NOMO-1 (cell line): ENCODE measurements at regions not wholly inside any gene's neighbourhood (a gene's known extent, or its start where the extent isn't known, plus 50 kb on each side); places are given as distances from the start of the nearest gene placed in this dataset.
A peak's percentile ranks its signal among the peaks of the same experiment; 100 is the strongest.

ENCODE experiments used
- DNase-seq, 2 experiments: peaks; one replicate each; lab custom pipeline; 2025; ENCODE audit not compliant: unreplicated experiment in 2 of 2; lab: John Stamatoyannopoulos, UW

DNA sequence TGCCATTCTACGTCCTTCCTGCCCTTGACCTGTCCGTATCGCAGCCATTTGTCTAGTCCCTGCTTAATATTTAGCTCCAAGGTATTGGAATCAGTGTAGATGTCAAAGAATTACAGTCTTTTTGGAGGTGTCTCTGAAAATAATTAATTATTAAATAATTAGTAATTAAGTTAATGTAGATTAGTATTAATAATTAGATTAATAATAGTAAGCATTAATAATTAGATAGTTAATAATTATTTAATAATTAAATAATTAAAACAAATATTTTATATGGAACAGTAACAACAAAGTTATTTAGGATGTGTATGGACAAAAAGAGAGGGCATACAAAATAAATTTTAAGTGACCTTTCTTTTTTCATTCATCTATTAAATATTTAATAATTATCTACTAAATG, 639.6 kb downstream of the AACS start:
- DNase-seq = no peak

DNA sequence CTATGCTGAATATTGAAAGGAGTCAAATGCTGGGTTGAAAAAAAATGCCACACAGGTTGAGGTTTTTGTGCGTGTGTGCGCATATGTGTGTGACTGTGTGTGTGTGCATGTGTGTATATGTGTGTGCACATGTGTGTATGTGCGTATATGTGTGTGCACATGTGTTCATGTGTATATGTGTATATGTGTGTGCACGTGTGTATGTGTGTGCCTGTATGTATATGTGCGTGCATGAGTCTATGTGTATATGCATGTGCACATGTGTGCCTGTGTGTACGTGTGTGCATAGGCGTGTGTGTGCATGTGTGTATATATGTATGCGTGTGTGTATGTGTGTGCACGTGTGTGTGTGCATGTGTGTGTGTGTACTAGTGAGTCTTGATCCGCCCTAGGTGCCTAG, 655.7 kb downstream of the AACS start:
- DNase-seq = no peak

DNA sequence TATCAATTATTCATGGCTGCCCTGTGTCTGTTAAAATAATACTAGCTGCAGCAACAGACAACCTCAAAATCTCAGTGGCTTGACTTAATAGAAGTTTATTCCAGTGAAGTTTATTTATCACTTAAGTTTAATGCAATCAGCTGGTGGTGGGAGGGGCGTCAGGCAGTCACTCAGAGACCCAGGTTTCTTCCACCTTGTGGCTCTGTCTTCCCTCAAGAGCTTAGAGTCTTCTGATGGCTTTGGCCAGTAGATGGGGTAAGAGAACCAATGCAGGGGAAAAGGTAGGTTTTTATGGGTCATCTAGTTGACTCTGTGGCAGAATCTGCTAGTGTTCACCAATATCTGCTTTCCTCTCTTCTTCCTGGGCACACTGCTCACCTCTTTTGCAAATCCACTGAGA, 668.9 kb downstream of the AACS start:
- DNase-seq = no peak

DNA sequence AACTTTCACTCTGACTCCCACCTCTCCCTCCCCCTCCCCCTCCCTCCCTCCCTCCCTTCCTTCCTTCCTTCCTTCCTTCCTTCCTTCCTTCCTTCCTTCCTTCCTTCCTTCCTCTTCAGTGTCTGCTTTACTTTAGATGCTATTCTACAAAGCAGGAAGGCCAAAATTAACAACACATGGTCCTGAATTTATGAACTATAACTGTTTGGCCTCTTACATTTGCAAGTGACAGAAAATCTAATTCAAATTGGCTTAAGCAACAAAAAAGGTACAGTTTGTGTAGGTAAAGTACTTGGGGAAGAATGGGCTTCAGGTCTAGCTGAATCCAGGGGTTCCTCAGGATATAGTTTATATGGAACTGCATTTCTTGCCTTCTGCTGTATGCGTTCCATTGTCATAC, 673.0 kb downstream of the AACS start:
- no peak for DNase-seq

DNA sequence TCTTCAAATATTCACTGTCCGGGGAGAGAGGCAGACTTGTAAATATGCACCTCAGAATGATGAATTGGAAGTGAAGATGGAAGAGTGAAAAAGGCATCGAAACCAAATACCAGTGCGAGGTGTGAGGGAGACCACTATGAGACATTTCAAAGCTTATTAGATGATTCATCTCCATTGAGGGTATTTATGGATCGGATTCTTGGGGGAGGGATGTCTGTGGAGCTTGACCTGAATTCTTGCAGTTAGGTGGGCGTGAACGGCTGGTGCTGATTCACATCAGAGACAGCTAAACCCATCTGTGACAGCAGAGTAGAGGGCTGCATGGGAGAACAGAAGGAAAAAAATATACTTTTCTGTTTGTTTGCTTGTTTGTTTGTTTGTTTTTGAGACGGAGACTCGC, 677.2 kb downstream of the AACS start:
- DNase-seq = no peak

DNA sequence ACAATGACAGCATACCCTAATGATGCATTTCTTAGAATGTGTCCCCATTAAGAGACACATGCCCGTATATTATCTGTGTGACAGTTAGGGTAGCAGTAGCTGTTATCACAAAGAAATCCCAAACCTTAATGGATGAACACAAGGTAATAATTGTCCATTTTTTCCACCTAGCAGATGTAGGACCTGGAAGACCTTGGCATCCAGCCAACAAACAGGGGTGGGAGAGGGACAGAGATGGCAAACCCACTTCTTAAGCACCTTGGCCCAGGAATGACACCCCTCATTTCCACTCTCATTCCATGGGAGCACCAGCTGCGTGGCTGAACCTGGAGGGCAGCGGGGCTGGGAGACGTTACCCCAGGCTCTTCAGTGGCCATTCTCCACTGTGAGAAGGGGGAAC, 679.0 kb downstream of the AACS start:
- no peak for DNase-seq

DNA sequence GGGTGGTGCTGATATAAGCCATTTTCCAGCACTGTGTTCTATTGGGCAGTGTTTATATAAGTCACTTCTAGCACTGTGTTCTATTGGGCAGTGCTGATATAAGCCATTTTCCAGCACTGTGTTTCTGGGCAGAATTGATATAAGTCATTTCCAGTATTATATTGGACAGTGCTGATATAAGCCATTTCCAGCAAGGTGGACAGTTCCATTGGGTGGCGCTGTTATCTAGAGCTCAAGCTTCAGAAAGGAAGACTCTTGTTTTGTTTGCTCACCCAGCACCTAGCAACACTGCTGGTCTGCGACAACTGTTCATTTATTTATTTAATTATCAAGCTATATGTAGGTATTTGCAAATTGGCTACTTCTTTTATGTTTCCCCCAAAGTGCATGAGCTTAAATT, 690.3 kb downstream of the AACS start:
- DNase-seq = no peak

DNA sequence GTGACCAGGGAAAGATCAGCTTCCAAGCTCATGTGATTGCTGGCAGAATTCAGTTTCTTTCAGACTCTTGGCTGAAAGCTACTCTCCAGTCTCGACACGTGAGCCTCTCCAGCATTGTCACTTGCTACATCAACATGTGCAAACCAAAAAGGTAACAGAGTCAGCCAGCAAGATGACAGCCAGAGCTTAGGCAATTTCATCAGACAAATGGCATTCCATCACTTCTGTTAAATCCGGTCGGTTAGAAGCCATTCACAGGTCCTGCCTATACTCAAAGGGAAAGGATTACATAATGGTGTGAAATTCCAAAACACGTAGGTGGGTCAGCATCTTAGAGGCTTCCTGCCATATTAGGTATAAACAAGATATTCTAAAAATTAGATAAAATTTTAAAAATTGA, 700.9 kb downstream of the AACS start:
- no peak for DNase-seq

DNA sequence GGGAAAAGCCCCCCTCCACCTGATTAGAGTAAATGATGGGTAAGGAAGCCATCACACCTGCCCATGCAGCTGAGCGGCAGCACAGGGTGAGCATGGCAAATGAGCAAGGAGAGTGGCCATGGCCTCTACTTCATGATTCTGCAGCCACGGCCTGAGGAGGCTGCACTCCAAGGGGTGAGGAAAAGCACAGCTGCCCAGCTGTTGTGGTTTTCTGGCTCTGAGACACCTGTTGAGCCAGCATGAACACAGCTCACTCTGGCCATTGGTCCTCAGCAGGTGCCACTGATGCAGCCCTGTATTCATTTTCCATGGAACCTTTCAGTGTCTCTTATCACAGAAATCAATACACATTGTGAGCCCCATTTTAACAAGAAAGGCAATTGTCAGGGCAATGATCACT, 707.2 kb downstream of the AACS start:
- no peak for DNase-seq

DNA sequence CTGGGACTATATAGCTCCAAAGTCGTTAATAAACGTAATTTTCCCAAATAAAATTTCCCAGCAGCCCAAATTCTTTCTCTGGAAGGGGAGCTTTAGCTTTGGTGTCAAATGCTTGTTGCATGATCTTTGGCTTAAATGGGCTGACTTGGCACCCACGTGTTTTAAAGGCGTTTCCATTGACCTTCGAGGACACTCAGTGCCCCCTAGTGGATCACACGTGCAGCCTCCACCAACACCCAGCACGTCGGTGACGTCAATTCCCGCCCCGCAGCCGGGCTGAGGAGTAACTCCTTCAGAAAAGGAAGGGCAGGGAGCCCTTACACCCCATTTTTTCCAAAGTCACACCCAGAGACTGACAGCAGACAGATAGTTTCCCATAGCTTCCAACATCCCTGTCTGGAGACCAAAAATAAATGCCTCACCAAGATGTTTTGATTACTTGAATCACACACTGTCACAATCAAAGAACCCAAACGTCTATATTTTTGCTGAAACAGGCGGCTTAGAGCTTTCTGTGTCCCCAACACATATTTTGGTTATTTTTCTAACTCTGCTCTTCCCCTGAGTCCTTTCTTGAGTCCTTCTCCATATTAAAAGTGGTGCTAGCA, 707.9 kb downstream of the AACS start:
- peak; percentile 2 to 5 for DNase-seq

DNA sequence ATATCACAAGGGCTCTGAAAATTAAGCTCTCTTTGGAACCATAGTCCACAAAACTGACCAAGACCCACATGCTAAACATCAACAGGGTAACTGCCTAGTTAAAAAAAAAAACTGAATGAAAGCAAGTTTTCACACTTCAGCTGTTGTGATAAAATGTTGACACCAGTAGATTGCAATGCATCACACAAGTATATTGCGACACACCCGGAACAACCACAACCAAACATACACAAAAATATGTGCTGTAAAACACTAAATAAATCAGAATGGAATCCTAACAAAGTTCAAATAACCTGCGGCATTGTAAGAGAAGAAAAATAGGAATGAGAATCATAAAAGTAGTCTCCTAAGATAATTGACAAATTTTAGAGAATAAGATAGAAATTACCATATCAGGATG, 710.3 kb downstream of the AACS start:
- no peak for DNase-seq

DNA sequence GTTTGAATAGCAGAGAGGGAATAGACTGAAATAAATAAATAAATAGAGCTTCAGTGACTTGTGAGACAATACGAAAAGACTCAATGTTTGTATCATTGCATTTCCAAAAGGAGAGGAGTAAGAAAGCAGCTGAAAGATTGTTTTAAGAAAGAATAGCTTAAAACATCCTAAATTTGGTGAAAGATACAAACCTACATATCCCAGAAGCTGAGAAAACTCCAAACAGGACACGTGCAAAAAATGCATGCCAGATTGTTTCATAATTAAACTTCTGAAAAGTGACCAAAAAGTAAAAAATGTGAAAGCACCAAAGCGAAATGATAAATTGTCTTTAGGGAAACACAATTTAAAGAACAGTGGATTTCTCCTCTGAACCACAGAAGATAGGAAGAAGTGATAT, 711.0 kb downstream of the AACS start:
- DNase-seq = no peak

DNA sequence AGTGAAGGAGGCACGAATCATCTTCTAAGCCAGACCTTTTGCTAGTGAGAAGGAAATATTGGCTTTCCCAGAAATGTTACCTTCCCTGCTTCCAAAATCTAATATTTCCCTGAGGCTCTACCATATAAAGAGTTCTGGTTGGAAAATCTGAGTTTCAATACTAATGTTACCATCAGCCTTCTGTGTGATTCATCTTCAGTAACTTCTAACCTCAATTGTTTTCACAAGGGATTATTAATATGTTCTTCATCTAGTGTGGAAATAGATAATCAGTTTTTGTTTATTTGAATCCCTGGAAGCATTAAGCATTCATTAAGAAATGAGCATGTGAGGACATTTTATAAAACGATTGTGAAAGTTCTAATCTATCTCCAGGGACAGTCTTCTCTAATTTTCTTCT, 720.9 kb downstream of the AACS start:
- DNase-seq = no peak

DNA sequence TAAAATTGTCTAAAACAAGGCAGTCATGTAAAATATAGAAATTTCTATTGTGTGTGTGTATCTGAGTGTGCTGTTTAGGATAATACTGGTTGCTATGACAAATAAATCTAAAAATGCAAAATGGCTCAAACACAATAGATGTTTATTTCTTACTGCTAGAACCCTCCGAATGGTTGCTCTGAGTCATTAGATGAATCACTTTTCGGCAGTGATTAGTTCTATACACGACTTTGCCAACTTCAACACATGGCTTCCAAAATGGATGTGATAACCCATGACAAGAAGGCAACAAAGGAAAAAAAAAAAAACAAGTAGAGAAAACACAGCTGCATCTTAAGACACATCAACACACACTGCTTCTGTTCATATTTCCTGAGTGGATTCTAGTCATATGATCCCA, 729.2 kb downstream of the AACS start:
- no peak for DNase-seq

DNA sequence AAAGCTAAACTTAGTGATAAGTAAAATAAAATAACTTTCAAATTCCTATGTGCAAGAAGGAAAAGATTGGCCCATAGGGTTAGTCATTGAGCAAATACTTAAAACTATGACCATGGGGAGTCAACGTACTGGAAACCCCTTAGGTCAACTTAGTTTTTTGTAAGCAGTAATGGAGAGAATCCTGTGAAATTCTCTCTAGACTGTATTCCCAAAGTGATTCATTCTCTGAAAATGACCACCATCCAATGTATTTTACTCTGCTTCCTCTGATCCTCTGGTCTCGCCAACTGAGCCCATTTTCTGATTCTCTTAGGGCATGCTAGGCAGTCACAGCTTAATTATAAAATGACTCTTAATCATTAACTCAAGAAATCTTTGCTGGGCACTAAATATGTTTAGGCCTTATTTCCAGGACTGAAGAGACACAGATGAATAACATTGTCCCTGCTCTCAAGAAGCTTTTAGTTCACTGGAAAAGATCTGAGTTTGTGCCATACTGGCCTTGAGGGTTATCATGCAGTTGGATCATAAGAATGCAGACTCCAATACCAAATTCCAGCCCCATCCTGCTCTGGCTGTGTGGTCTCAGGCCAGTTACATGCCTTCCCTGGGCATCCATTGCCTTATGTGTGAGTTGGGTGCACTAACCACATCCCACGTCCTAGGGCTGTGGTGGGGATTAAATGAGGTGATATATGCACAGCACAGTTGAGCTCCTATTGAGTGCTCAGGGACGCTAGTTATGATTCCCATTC, 732.4 kb downstream of the AACS start:
- no peak for DNase-seq

DNA sequence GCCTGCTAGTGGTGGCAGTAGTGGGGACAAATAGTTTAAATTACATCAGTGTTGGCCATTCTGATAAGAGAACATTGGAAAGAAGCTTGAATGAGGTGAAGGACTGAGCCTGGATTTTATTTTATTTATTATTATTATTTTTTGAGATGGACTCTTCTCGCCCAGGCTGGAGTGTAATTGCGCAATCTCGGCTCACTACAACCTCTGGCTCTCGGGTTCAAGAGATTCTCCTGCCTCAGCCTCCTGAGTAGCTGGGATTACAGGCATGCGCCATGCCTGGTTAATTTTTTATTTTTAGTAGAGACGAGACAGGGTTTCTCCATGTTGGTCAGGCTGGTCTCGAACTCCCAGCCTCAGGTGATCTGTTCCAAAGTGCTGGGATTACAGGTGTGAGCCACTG, 739.4 kb downstream of the AACS start:
- DNase-seq = no peak

DNA sequence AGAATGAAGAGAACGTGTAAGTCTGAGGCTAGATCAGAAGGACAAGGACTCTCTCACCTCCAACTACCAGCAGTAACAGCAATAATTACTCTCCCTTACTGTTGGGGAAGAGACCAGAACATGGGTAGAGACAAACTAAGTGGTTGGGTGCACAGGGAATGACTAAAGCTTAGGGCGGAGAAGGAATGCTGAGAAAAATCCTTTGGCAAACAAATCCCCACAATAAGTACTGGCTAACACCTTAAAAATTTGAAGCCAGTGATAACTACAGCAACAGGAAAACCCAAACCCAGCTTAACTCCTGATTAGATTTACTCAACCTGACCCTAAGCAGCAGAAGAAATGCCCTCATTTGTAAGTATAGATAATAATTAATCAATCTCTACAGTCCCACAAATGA, 759.0 kb downstream of the AACS start:
- DNase-seq = no peak

DNA sequence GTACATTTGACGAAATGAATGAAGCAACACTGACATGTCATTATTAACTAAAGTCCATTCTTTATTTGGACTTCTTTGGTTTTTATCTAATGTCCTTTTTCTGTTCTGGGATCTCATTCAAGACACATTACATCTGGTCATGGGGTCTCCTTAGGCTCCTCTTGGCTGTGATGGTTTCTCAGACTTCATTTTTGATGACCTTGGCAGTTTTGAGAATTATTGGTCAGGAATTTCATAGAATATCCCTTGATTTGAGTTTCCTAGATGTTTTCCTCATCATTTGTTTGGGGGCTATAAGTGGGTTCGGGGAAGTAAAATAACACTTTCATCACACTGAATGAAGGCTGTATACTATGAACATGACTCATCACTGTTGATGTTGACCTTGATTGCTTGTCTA, 770.6 kb downstream of the AACS start:
- DNase-seq = no peak

DNA sequence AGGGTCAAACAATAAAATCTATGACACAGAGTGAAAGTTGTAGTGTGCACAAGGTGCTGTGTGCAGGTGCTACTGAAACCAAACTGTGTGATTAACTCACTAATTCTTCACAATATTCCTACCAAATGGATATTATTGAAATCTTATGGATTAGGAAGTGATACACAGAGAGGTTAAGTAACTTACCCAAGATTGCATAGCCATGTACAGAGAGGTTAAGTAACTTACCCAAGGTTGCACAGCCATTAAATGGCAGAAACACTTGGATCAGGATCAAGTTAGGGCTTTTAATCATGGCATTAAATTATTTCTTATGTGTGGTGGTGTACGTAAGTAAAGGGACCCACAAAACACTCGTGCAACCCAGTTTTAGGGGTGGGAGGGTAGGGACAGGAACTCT, 771.4 kb downstream of the AACS start:
- no peak for DNase-seq

DNA sequence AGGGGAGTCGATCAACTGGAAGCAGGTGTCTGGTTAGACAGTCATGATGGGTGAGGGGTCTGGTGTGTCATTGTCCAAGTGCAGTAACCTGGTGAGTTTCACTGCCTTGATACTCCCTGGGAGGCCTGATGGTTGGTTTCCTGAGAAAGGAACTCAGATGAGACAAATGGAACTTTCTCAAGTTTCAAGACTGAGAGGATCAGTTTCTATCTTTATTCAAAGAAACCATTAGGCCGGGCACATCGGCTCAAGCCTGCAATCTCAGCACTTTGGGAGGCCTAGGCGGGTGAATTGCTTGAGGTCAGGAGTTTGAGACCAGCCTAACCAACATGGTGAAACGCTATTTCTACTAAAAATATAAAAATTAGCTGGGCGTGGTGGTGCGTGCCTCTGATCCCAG, 776.1 kb downstream of the AACS start:
- no peak for DNase-seq

DNA sequence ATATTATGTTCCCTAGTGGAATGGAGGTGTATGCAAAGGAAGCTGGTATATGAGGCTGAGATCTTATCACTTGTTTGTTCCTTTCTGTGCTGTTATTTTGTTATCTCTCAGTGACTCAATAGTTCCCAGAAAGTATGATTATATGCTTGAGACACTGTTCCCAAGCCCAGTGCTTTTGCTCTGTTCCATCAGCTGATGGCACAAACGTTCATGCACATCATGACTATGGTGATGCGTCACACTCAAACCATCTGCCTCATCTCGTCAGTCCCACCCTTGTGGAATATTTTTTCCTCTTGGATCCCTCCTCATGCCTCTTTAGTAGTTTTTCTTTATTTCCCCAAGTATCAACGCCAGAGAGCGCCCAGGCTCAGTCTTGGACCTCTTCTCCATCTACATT, 786.9 kb downstream of the AACS start:
- DNase-seq = no peak

DNA sequence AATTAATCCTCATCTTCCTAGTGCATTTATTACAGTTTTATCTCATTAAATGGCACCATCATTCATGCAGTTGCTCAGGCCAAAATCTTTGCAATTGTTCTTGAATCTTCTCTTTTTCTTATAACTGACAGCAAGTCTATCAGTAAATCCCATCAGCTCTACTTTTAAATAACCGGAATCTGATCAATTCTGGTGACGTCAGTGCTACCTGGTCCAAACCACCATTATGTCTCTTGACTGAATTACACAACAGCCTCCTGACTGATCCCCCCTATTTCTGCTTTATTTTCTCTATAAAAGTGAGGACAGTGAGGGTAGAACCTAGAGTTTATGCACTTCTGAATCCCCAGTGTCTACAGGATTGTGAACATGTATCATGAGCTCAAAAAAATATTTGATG, 787.4 kb downstream of the AACS start:
- DNase-seq = no peak

DNA sequence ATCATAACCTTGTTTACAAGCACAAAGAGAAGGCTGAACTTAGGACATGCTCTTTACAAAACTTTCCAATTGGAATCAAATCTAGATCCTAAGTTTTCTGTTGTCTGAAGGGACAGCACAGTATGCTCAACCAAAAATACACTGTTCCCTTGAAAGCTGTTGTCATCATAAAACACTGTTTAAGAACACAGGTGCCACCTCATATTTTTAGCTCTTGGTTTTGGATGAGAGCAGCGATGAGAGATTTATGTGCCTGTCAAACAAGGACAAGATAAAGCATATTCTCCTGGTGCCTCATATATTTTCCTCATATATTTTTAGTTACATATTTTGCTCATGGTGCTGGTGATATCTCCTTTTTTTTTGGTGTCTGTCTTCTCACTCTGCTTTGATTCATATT, 788.4 kb downstream of the AACS start:
- no peak for DNase-seq
